SK-N-SH treated with all-trans-retinoic acid at 6 μM for 48 hours (cell line): ENCODE measurements at regions not wholly inside any gene's neighbourhood (a gene's known extent, or its start where the extent isn't known, plus 50 kb on each side); places are given as distances from the start of the nearest gene placed in this dataset.
A peak's percentile ranks its signal among the peaks of the same experiment; 100 is the strongest.
"Not testable (repeated sequence)": the region's sequence is repeated elsewhere in the genome, so short reads cannot be mapped to it uniquely, and the experiment has no call there.

Experiments used
- ATAC-seq: fragments of 200-7000 bp; cut with Tn5 transposase; 3 replicates; pipeline ENCODE4 v1.9.1; 2020; ENCODE audit warnings: mild to moderate bottlenecking, moderate library complexity
- ARNTL ChIP-seq: fragments of 450-650 bp; formaldehyde crosslinking; IDR thresholded peaks from 2 replicates; pipeline ENCODE4 v1.5.0; 2020; ENCODE audit warnings: low read depth, mild to moderate bottlenecking, moderate library complexity, borderline replicate concordance
- BACH2 ChIP-seq: fragments of 250-450 bp; sonication (Bioruptor Pico); IDR thresholded peaks from 2 replicates; pipeline ENCODE4 v1.9.0; 2021; ENCODE audit warnings: mild to moderate bottlenecking, borderline replicate concordance
- CSRNP3 ChIP-seq: fragments of 250-450 bp; sonication (Bioruptor Pico); IDR thresholded peaks from 2 replicates; pipeline ENCODE4 v1.5.1; 2021; ENCODE audit warnings: mild to moderate bottlenecking, moderate library complexity
- ESRRG ChIP-seq: fragments of 250-450 bp; sonication (Bioruptor Pico); IDR thresholded peaks from 2 replicates; pipeline ENCODE4 v1.6.1; 2021; ENCODE audit warnings: mild to moderate bottlenecking
- GLIS3 ChIP-seq: fragments of 250-450 bp; sonication (Bioruptor Pico); IDR thresholded peaks from 2 replicates; pipeline ENCODE4 v1.5.0; 2020; ENCODE audit warnings: mild to moderate bottlenecking, moderate library complexity
- PATZ1 ChIP-seq: fragments of 250-450 bp; sonication (Bioruptor Pico); IDR thresholded peaks from 2 replicates; pipeline ENCODE4 v1.8.0; 2020; ENCODE audit warnings: mild to moderate bottlenecking, moderate library complexity, borderline replicate concordance
- POU6F1 ChIP-seq: fragments of 250-450 bp; sonication (Bioruptor Pico); IDR thresholded peaks from 2 replicates; pipeline ENCODE4 v1.8.0; 2021; ENCODE audit warnings: low read depth, mild to moderate bottlenecking, moderate library complexity, borderline replicate concordance
- RARB ChIP-seq: fragments of 250-450 bp; sonication (Bioruptor Pico); IDR thresholded peaks from 2 replicates; pipeline ENCODE4 v1.8.0; 2021; ENCODE audit warnings: mild to moderate bottlenecking, moderate library complexity
- TCF4 ChIP-seq: fragments of 250-450 bp; sonication (Bioruptor Pico); IDR thresholded peaks from 2 replicates; pipeline ENCODE4 v1.8.0; 2021; ENCODE audit warnings: mild to moderate bottlenecking, moderate library complexity, borderline replicate concordance
- TOX ChIP-seq: fragments of 250-450 bp; sonication (Bioruptor Pico); IDR thresholded peaks from 2 replicates; pipeline ENCODE4 v1.8.0; 2021; ENCODE audit warnings: mild to moderate bottlenecking, moderate library complexity, borderline replicate concordance
- TSHZ2 ChIP-seq: fragments of 250-450 bp; sonication (Bioruptor Pico); IDR thresholded peaks from 2 replicates; pipeline ENCODE4 v1.5.0; 2020; ENCODE audit warnings: mild to moderate bottlenecking, moderate library complexity
- ZC3H10 ChIP-seq: fragments of 250-450 bp; sonication (Bioruptor Pico); IDR thresholded peaks from 2 replicates; pipeline ENCODE4 v1.5.1; 2021; ENCODE audit warnings: mild to moderate bottlenecking, moderate library complexity
- ZFP3 ChIP-seq: fragments of 250-450 bp; sonication (Bioruptor Pico); IDR thresholded peaks from 2 replicates; pipeline ENCODE4 v1.5.0; 2020; ENCODE audit warnings: mild to moderate bottlenecking, moderate library complexity
- ZFP30 ChIP-seq: fragments of 450-650 bp; formaldehyde crosslinking; IDR thresholded peaks from 2 replicates; pipeline ENCODE4 v1.5.0; 2022; ENCODE audit warnings: mild to moderate bottlenecking, moderate library complexity
- ZNF70 ChIP-seq: fragments of 450-650 bp; formaldehyde crosslinking; IDR thresholded peaks from 2 replicates; pipeline ENCODE4 v1.5.0; 2020; ENCODE audit warnings: mild to moderate bottlenecking, moderate library complexity
- ZNF8 ChIP-seq: fragments of 450-650 bp; formaldehyde crosslinking; IDR thresholded peaks from 2 replicates; pipeline ENCODE4 v1.5.0; 2020; ENCODE audit warnings: mild to moderate bottlenecking, moderate library complexity

- TF ChIP-seq ZNF70 (CRISPR knock-in tag) (no peak), BACH2 (CRISPR knock-in tag) (no peak), ARNTL (CRISPR knock-in tag) (no peak), TSHZ2 (CRISPR knock-in tag) (no peak), ZNF8 (no peak), ESRRG (CRISPR knock-in tag) (no peak), TCF4 (CRISPR knock-in tag) (peak; percentile 68; the same call in 1 of the 2 replicates), PATZ1 (CRISPR knock-in tag) (no peak), ZFP30 (CRISPR knock-in tag) (no peak), RARB (CRISPR knock-in tag) (no peak), GLIS3 (CRISPR knock-in tag) (no peak), POU6F1 (CRISPR knock-in tag) (no peak), CSRNP3 (CRISPR knock-in tag) (no peak), TOX (no peak), ZFP3 (peak; percentile 74; the same call in 1 of the 2 replicates), ZC3H10 (CRISPR knock-in tag) (no peak)
- no peak for ATAC-seq
Measured at GRCh38 chr2:23050388-23050787, 334.6 kb upstream of the KLHL29 start.

- no peak for ATAC-seq
- TF ChIP-seq PATZ1 (CRISPR knock-in tag): no peak
- TF ChIP-seq CSRNP3 (CRISPR knock-in tag): no peak
Measured at GRCh38 chr2:23053601-23054000, 331.4 kb upstream of the KLHL29 start.

GRCh38 chr2:23055251-23055650 lies 329.7 kb upstream of the KLHL29 start:
- TF ChIP-seq ESRRG (CRISPR knock-in tag) (no peak), ZFP30 (CRISPR knock-in tag) (no peak)
- ATAC-seq: no peak

GRCh38 chr2:23056846-23057245 lies 328.1 kb upstream of the KLHL29 start:
- ATAC-seq: not testable (repeated sequence)
